OCI-LY3 (cell line): ENCODE measurements at regions not wholly inside any gene's neighbourhood (a gene's known extent, or its start where the extent isn't known, plus 50 kb on each side); places are given as distances from the start of the nearest gene placed in this dataset.

ENCODE experiments used
- H2AFZ ChIP-seq: fragments of 200-600, 300-600 bp; shearing (Covaris generic); 2 replicates; pipeline ENCODE4 v1.6.0; 2014; ENCODE audit warnings: antibody characterized with exemption, low read depth, low read length
- H3K27ac ChIP-seq: fragments of 200-600, 300-600 bp; sonication (generic); 2 replicates; pipeline ENCODE4 v1.5.1; 2014; ENCODE audit warnings: mild to moderate bottlenecking, low read length, moderate library complexity, mixed read lengths
- H3K27me3 ChIP-seq: fragments of 200-600, 300-600 bp; sonication (generic); 2 replicates; pipeline ENCODE4 v1.6.1; 2014; ENCODE audit warnings: low read depth, low read length, mixed read lengths
- H3K36me3 ChIP-seq: fragments of 200-600, 300-600 bp; sonication (generic); replicated peaks from 2 replicates; pipeline ENCODE3; 2014; ENCODE audit warnings: low read depth, low read length, mixed read lengths
- H3K4me1 ChIP-seq: fragments of 300-600, 200-600 bp; sonication (generic); 2 replicates; pipeline ENCODE4 v1.6.1; 2014; ENCODE audit warnings: low read length, mixed read lengths
- H3K4me2 ChIP-seq: fragments of 200-600, 300-600 bp; sonication (generic); 2 replicates; pipeline ENCODE4 v1.6.1; 2014; ENCODE audit warnings: low read length, mixed read lengths
- H3K4me3 ChIP-seq: fragments of 300-600, 200-600 bp; sonication (generic); 2 replicates; pipeline ENCODE4 v1.5.1; 2014; ENCODE audit warnings: antibody characterized with exemption, mild to moderate bottlenecking, low read length, moderate library complexity
- H3K79me2 ChIP-seq: fragments of 300-600, 200-600 bp; shearing (Covaris generic); 2 replicates; pipeline ENCODE4 v1.6.1; 2014; ENCODE audit warnings: mild to moderate bottlenecking, low read length, mixed read lengths
- H3K9ac ChIP-seq: fragments of 300-600, 200-600 bp; shearing (Covaris generic); 2 replicates; pipeline ENCODE4 v1.6.0; 2014; ENCODE audit warnings: mild to moderate bottlenecking, low read length, moderate library complexity
- H3K9me3 ChIP-seq: fragments of 200-600, 300-600 bp; shearing (Covaris generic); 2 replicates; pipeline ENCODE4 v1.6.1; 2014; ENCODE audit warnings: low read length, mixed read lengths; ENCODE audit not compliant: insufficient read depth
- H4K20me1 ChIP-seq: fragments of 200-600, 300-600 bp; sonication (generic); 2 replicates; pipeline ENCODE4 v1.6.1; 2016; ENCODE audit warnings: low read length, mixed read lengths; ENCODE audit not compliant: insufficient read depth
- EZH2phosphoT487 ChIP-seq: fragments of 200-600 bp; shearing (Covaris generic); IDR thresholded peaks from 2 replicates; pipeline ENCODE4 v1.6.1; 2018; ENCODE audit warnings: antibody characterized with exemption, mixed run types, low read depth
- TF ChIP-seq, protein P1 (sequence below): fragments of 200-600, 300-600 bp; sonication (generic); IDR thresholded peaks from 2 replicates; pipeline ENCODE4 v1.5.1; 2014; ENCODE audit warnings: antibody characterized with exemption, low read length, low read depth

DNA sequence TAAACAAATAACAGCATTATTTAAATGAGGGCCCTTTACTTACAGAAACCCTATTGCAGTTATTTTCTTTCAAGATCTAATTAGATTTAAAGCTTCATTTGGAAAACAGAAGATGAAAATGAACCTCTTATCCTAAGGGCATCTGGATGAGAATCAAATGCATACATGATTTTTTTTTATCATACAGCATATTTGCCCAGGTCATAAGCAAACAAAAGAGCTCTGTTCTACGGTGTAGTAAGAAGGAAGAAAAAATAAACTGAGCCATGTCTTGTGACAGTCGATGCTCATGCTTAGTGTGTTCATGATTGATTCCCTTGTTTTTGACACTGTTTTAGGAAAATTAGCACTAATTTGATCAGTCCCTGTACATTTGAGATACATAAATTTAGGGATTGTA lies 202.6 kb upstream of the RNF32 start:
- Histone ChIP-seq H3K9ac (no peak overlapping the region), H3K27me3 (peaks cover 21% of the 10 kb centered on the region), H3K4me1 (no peaks in the 10 kb centered on the region), H3K4me3 (no peak overlapping the region), H3K4me2 (no peak overlapping the region), H3K79me2 (no peaks in the 10 kb centered on the region), H3K36me3 (no peaks in the 10 kb centered on the region), H3K27ac (no peak overlapping the region), H4K20me1 (no peaks in the 10 kb centered on the region), H3K9me3 (no peaks in the 10 kb centered on the region), H2AFZ (no peak overlapping the region)
- no peak for TF ChIP-seq EZH2phosphoT487
- TF ChIP-seq, protein P1, sequence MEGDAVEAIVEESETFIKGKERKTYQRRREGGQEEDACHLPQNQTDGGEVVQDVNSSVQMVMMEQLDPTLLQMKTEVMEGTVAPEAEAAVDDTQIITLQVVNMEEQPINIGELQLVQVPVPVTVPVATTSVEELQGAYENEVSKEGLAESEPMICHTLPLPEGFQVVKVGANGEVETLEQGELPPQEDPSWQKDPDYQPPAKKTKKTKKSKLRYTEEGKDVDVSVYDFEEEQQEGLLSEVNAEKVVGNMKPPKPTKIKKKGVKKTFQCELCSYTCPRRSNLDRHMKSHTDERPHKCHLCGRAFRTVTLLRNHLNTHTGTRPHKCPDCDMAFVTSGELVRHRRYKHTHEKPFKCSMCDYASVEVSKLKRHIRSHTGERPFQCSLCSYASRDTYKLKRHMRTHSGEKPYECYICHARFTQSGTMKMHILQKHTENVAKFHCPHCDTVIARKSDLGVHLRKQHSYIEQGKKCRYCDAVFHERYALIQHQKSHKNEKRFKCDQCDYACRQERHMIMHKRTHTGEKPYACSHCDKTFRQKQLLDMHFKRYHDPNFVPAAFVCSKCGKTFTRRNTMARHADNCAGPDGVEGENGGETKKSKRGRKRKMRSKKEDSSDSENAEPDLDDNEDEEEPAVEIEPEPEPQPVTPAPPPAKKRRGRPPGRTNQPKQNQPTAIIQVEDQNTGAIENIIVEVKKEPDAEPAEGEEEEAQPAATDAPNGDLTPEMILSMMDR = no peak

DNA sequence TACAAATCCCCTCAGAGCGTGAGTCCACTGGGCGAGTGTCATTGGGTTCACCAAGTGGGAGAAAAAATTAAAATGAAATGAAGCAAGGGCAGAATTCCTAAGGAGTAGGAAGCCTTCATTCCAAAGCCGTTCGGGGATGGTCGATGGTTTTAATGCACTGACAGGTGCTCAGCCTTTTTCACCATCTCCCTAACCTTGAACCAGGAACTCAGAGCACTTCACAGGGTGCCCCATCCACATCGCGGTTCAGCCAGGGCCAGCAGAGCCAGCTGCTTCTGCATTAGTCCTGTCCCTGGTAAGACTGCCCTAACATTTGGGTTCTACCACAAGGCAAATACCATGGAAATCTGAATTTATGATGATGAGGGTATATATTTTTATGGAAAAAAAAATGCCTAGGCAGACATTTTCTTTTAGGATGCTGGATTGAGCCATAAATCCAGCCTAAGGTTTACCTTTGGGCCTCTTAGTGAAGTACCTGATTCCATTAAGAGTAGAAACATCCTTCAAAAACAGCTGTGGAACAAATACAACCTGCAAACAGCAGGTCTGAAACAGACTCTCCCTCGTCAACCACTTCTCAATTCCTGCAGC lies 203.5 kb upstream of the RNF32 start:
- H3K4me1 ChIP-seq = no peaks in the 10 kb centered on the region
- no peaks in the 10 kb centered on the region for H3K36me3 ChIP-seq
- no peaks in the 10 kb centered on the region for H3K79me2 ChIP-seq
- H3K9me3 ChIP-seq = no peaks in the 10 kb centered on the region
- H2AFZ ChIP-seq = no peak overlapping the region
- TF ChIP-seq, protein P1 = no peak
- no peak for TF ChIP-seq EZH2phosphoT487
- no peak overlapping the region for H3K4me3 ChIP-seq
- peaks cover 21% of the 10 kb centered on the region for H3K27me3 ChIP-seq
- H3K4me2 ChIP-seq = no peak overlapping the region
- no peaks in the 10 kb centered on the region for H4K20me1 ChIP-seq
- H3K27ac ChIP-seq = no peak overlapping the region
- no peak overlapping the region for H3K9ac ChIP-seq

DNA sequence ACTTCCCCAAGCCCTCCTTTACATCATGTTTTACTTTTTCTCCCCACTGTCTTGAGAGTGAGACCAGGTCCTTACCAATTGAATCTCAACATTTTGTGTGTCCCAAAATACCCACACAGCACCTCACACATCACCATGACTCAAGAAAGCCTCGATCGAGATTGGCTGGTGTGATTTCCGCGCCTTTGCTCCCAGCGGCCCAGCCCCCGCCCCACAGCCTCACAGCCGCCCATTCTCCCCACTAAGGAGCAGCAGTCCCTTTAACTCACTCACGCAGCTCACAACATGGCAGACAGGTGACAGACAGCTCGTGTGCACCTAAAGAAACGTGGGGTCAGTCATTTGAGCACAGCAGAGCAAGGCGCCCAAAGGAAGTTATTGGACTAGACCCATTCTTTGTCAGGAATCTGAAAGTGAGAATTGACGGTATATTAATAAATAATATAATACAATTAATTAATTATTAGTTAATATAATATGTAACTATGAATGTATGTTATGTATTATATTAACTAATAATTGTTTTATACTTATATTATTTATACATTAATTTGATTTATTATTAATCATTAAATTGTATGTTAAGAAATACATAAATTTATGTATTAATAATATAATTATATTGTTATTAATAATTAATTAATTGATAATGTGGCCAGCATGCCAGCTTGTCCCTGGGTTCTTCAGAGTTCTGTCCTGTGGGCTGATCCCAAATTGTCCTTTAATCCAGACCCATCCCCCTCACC lies 204.9 kb upstream of the RNF32 start:
- Histone ChIP-seq H3K9ac (no peak overlapping the region), H3K27me3 (peaks cover 21% of the 10 kb centered on the region), H4K20me1 (no peaks in the 10 kb centered on the region), H3K4me2 (no peak overlapping the region), H3K36me3 (no peaks in the 10 kb centered on the region), H2AFZ (no peak overlapping the region), H3K4me1 (no peaks in the 10 kb centered on the region), H3K27ac (no peak overlapping the region), H3K4me3 (no peak overlapping the region), H3K79me2 (no peaks in the 10 kb centered on the region), H3K9me3 (no peaks in the 10 kb centered on the region)
- TF ChIP-seq, protein P1 = no peak
- no peak for TF ChIP-seq EZH2phosphoT487

DNA sequence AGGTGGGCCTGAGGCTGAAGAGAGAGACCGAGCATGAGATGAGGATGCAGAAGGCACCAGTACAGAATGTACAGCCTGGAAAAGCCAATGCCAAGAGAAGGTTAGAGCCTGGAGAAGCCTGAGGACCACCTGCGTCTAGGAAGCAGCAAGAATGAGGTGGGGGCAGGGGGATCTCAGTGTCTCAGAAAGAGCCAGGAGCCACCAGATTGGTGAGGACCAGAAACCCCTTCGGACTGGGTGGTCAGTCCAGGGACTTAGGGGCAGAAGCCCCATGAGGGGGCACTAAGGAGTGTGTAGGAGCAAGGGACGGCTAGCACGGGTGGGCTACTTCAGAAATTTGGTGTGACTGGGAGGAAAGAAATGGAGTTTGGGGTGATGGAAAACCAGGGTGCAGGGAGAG lies 205.9 kb upstream of the RNF32 start:
- Histone ChIP-seq H3K36me3 (no peaks in the 10 kb centered on the region), H4K20me1 (no peaks in the 10 kb centered on the region), H3K4me1 (no peaks in the 10 kb centered on the region), H3K27ac (no peak overlapping the region), H2AFZ (no peak overlapping the region), H3K27me3 (peaks cover 17% of the 10 kb centered on the region), H3K9ac (no peak overlapping the region), H3K4me3 (no peak overlapping the region), H3K4me2 (no peak overlapping the region), H3K9me3 (no peaks in the 10 kb centered on the region), H3K79me2 (no peaks in the 10 kb centered on the region)
- no peak for TF ChIP-seq EZH2phosphoT487
- TF ChIP-seq, protein P1 = no peak
